AG09309 (cell line): ENCODE measurements at regions not wholly inside any gene's neighbourhood (a gene's known extent, or its start where the extent isn't known, plus 50 kb on each side); places are given as distances from the start of the nearest gene placed in this dataset.
A peak's percentile ranks its signal among the peaks of the same experiment; 100 is the strongest.
"Not testable (repeated sequence)": the region's sequence is repeated elsewhere in the genome, so short reads cannot be mapped to it uniquely, and the experiment has no call there.

ENCODE experiments used
- DNase-seq: peaks from one replicate; pipeline ENCODE4 v3.0.0-alpha.2; 2010; ENCODE audit warnings: low read depth
- H3K4me3 ChIP-seq: 2 replicates; pipeline ENCODE4 v1.5.1; 2011; ENCODE audit warnings: mild to moderate bottlenecking, low read depth, low read length, moderate library complexity; ENCODE audit not compliant: control insufficient read depth
- CTCF ChIP-seq: IDR thresholded peaks from 2 replicates; pipeline ENCODE4 v1.5.1; 2011; ENCODE audit warnings: mild to moderate bottlenecking, low read depth, low read length, inconsistent platforms; ENCODE audit not compliant: insufficient read depth, control insufficient read depth; ENCODE audit errors: missing control alignments

- no peak for TF ChIP-seq CTCF
These were observed 158.3 kb downstream of the FAM174A start for GRCh38 chr5:100693481-100693880.

GRCh38 chr5:100694100-100694499 is 158.9 kb downstream of the FAM174A start:
- TF ChIP-seq CTCF, result no peak
- H3K4me3 ChIP-seq, result no peak overlapping the region
- no peak for DNase-seq

More at GRCh38 chr5:100693481-100693880, 158.3 kb downstream of the FAM174A start:
- DNase-seq, result no peak
- H3K4me3 ChIP-seq, result no peak overlapping the region

- no peak for DNase-seq
- no peak overlapping the region for H3K4me3 ChIP-seq
- peak; percentile 14 for TF ChIP-seq CTCF
These were observed 162.8 kb downstream of the FAM174A start for GRCh38 chr5:100697970-100698369.

- no peak overlapping the region for H3K4me3 ChIP-seq
- DNase-seq, result no peak
- peak; percentile 3 for TF ChIP-seq CTCF
These were observed 171.6 kb downstream of the FAM174A start for GRCh38 chr5:100706776-100707175.

GRCh38 chr5:100708645-100709171 is 173.5 kb downstream of the FAM174A start:
- no peak overlapping the region for H3K4me3 ChIP-seq
- no peak for DNase-seq
- no peak for TF ChIP-seq CTCF

- no peak for TF ChIP-seq CTCF
- no peak overlapping the region for H3K4me3 ChIP-seq
These were observed 174.6 kb downstream of the FAM174A start for GRCh38 chr5:100709771-100710170.

GRCh38 chr5:100714780-100715179 is 179.6 kb downstream of the FAM174A start:
- DNase-seq, H3K4me3 ChIP-seq: not testable (repeated sequence)

More at GRCh38 chr5:100709771-100710170, 174.6 kb downstream of the FAM174A start:
- no peak for DNase-seq
